ENCODE measurements at regions not wholly inside any gene's neighbourhood (a gene's known extent, or its start where the extent isn't known, plus 50 kb on each side); places are given as distances from the start of the nearest gene placed in this dataset.

DNA sequence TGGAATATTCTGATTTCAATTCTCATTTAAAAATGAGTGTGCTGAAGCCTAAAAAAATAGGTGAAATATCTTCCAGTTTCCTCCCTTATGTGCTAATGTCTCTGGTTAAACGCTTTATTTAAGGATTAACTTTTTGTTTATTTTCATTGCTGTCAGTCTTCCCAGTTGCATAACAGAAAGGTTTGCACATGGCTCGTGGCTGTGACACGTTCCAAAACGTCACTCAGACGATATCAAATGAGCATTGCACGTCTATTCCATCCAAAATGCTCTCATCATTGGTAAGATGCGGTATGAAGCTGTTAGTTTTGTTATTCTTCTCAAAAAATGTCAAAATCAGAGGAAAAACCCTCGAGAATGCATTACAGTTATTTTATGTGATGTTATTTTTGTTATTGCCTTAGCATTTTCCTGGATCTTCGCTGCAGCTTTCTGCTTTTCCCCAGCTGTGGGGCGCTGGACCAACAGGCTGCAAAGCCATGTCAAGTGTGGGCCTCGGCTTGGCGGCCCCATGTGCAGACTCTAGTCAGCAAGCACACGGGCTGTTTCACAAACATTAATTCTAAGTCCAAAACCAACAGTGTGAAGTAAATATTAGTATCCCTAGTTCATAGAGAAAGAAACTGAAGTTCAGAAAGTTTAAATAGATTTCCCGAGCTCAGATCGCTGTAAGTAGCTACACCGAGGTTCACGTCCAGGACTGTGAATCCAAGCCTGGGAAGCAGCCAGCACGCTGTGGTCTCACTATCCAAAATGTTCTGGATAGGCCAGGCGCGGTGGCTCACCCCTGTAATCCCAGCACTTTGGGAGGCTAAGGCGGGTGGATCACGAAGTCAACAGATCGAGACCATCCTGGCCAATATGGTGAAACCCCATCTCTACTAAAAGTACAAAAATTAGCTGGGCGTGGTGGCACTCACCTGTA, 793.4 kb upstream of the FRG1 start:
- TF ChIP-seq GATA3 (IDR thresholded peaks at IDR 0.05; ENCODE audit: low read depth, low read length) = no peak
- no peak for TF ChIP-seq GATA2 (IDR thresholded peaks at IDR 0.05; ENCODE audit: low read depth, low read length)

All from SH-SY5Y (cell line).